AG04450 (cell line): ENCODE measurements at regions not wholly inside any gene's neighbourhood (a gene's known extent, or its start where the extent isn't known, plus 50 kb on each side); places are given as distances from the start of the nearest gene placed in this dataset.

Experiments used
- CTCF ChIA-PET: fragments of 300-600, 350-600 bp; formaldehyde crosslinking; extraction: SDS; loops from one replicate; lab custom pipeline; 2022; ENCODE audit warnings: antibody characterized with exemption, inconsistent platforms; lab: Charles Lee
- POLR2A ChIA-PET: fragments of 350-600 bp; formaldehyde crosslinking; extraction: SDS; loops from one replicate; lab custom pipeline; 2021; ENCODE audit warnings: antibody characterized with exemption, inconsistent platforms; lab: Yijun Ruan, JAX
- DNase-seq: peaks from one replicate; pipeline ENCODE4 v3.0.0-alpha.2; 2011; ENCODE audit warnings: low read depth, low spot score
- H3K27ac ChIP-seq: one replicate; pipeline ENCODE4 v1.5.1; 2012; ENCODE audit warnings: low read depth, low read length, control low read depth
- H3K27me3 ChIP-seq: one replicate; pipeline ENCODE4 v1.6.0; 2012; ENCODE audit warnings: low read length; ENCODE audit not compliant: control insufficient read depth, insufficient read depth
- H3K4me3 ChIP-seq: 2 replicates; pipeline ENCODE4 v1.5.1; 2011; ENCODE audit warnings: mild to moderate bottlenecking, low read depth, low read length, control low read depth
- H3K9me3 ChIP-seq: 2 replicates; pipeline ENCODE4 v1.5.1; 2012; ENCODE audit warnings: low read length; ENCODE audit not compliant: control insufficient read depth, insufficient read depth
- TF ChIP-seq, protein P1 (sequence below): IDR thresholded peaks from 2 replicates; pipeline ENCODE4 v1.5.1; 2011; ENCODE audit warnings: low read depth, low read length, control low read depth, inconsistent platforms

DNA sequence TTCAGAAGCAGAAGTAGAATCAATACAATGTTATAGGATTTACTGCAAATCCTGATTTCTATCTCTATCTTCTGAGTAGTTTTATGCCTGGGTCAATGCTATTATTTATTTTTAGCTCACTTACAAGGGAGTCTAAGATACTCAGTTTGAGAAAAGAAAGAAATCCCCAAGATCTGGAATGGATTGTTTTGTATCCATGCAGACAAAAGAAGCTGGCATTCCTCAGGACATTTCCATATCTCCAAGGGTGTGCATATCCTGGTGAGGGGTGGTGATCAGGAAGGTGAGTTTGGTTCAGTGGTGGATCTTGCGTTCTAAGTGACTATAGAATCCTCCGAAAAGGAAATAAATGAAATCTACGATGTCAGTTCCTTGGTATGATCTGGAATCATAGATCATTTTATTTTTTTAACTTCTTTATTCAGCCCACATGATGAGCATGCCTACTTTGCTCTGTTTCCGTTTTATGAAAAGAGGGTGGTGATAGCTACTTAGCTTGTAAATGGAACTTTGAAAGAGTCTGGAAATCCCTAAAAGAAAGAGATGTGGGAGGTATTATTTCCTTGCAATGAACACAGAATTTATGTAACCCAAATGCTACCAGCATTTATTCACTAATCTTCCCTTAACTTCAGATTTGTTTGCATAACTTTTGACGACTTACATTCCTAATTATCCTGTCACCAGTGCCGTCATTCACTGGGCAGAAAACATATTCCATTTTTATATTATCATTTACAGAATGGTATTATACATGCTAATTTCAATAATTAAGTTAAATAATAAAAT, 81.1 kb upstream of the RAPGEF2 start:
- no peak for DNase-seq
- POLR2A ChIA-PET = no interaction called here
- Histone ChIP-seq H3K9me3 (no peaks in the 10 kb centered on the region), H3K27me3 (no peaks in the 10 kb centered on the region), H3K27ac (no peak overlapping the region), H3K4me3 (no peak overlapping the region)
- CTCF ChIA-PET = no interaction called here
- TF ChIP-seq, protein P1, sequence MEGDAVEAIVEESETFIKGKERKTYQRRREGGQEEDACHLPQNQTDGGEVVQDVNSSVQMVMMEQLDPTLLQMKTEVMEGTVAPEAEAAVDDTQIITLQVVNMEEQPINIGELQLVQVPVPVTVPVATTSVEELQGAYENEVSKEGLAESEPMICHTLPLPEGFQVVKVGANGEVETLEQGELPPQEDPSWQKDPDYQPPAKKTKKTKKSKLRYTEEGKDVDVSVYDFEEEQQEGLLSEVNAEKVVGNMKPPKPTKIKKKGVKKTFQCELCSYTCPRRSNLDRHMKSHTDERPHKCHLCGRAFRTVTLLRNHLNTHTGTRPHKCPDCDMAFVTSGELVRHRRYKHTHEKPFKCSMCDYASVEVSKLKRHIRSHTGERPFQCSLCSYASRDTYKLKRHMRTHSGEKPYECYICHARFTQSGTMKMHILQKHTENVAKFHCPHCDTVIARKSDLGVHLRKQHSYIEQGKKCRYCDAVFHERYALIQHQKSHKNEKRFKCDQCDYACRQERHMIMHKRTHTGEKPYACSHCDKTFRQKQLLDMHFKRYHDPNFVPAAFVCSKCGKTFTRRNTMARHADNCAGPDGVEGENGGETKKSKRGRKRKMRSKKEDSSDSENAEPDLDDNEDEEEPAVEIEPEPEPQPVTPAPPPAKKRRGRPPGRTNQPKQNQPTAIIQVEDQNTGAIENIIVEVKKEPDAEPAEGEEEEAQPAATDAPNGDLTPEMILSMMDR = no peak

DNA sequence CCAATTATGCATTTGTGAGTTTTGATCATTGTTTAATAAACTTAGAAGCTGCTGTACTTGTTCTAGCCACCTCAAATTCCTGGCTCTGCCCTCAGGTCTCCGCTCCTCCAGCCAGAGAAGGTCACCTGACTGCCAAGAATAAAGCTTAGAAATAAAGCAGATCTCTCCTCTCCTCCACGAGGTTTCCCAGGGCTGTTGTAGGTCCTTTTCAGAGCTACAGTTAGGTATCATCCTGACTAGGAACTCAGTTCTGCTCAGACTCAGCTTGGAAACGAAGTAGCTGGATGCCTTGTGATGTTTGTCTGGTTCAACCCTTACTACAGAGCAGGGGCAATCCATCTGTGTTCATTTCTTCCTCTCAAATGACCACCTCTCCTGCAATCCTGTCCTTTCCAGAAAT, 79.1 kb upstream of the RAPGEF2 start:
- CTCF ChIA-PET = no interaction called here
- H3K27me3 ChIP-seq = no peaks in the 10 kb centered on the region
- H3K4me3 ChIP-seq = no peak overlapping the region
- POLR2A ChIA-PET = no interaction called here
- TF ChIP-seq, protein P1 = no peak
- no peak overlapping the region for H3K27ac ChIP-seq
- H3K9me3 ChIP-seq = no peaks in the 10 kb centered on the region
- no peak for DNase-seq

DNA sequence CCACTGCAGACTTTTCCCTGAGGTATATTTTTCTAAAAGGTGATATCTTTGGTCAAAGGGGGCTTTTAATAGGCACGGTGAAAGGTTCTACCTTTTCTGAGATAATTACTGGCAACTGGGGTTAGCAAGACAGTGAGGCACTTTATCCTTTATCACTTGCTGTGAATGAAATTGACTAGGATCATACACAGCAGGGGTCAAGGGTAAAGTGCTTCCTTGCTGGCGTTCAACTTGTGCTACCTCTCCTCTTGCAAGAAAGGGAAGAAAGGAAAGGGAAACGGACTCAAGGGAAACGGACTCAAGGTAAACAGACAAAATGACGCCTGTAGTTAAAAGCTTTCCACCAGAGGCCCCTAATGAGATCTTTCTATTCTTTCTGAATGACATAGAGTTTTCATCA, 78.6 kb upstream of the RAPGEF2 start:
- Histone ChIP-seq H3K27me3 (no peaks in the 10 kb centered on the region), H3K27ac (no peak overlapping the region), H3K9me3 (no peaks in the 10 kb centered on the region), H3K4me3 (no peak overlapping the region)
- TF ChIP-seq, protein P1 = no peak
- CTCF ChIA-PET = no interaction called here
- DNase-seq = no peak
- POLR2A ChIA-PET = no interaction called here

DNA sequence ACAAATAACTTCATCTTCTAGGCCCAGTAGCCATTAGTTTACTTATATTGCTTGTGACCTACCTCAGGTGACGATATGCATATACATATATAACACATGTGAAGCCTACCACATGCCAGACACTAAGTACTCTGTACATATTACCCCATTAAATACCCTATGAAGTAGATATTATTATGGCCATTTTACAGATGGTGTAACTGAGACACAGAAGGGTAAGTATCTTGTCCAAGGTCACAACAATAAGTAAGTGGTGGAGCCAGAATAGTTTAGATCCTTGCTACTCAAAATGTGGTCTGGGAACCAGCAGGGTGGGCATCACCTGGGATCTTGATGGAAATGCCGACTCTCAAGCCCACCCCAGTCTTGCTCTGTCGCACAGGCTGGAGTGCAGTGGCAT, 78.1 kb upstream of the RAPGEF2 start:
- Histone ChIP-seq H3K27ac (no peak overlapping the region), H3K4me3 (no peak overlapping the region), H3K9me3 (no peaks in the 10 kb centered on the region), H3K27me3 (no peaks in the 10 kb centered on the region)
- POLR2A ChIA-PET = no interaction called here
- CTCF ChIA-PET = no interaction called here
- TF ChIP-seq, protein P1 = no peak
- DNase-seq = no peak

DNA sequence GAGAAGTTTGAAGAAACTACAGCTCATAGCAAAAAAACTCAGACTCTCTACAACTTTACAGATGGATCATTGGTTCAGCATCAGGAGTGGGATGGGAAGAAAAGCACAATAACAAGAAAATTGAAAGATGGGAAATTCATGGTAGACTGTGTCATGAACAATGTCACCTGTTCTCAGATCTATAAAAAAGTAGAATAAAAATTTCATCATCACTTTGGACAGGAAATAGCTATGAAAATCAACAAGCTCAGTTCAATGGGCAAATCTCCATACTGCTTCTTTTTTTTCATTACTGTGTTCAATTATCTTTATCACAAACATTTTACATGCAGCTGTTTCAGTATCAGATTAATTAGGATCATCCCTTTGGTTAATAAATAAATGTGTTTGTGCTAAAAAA, 76.5 kb upstream of the RAPGEF2 start:
- no peaks in the 10 kb centered on the region for H3K9me3 ChIP-seq
- TF ChIP-seq, protein P1 = no peak
- H3K27ac ChIP-seq = no peak overlapping the region
- no peaks in the 10 kb centered on the region for H3K27me3 ChIP-seq
- DNase-seq = no peak
- ChIA-PET POLR2A (no interaction called here), CTCF (interaction anchor here (0.7 to 1.1 kb wide), 2 partner anchors 9 to 52 kb away, joined by 3 read pairs; no protein-coding TSS in a partner anchor)
- H3K4me3 ChIP-seq = no peak overlapping the region
